ENCODE measurements at regions not wholly inside any gene's neighbourhood (a gene's known extent, or its start where the extent isn't known, plus 50 kb on each side); places are given as distances from the start of the nearest gene placed in this dataset.
"Not testable (repeated sequence)": the region's sequence is repeated elsewhere in the genome, so short reads cannot be mapped to it uniquely, and the experiment has no call there.

DNA sequence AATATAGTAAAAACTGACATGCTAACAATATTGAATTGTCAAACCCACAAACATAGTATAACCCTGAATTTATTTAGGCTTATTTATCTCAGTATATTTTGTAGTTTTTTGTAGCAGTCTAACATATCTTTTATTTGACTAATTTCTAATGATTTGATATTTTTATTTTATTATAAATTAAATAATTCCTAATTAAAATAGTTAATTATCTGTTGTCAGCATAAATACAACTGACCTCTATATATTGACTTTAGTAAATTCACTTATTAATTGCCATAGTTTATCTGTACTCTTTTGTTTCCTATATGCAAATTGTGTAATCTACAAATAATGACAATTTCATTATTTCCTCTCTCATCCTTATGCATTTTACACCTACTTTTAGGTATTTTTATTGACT lies 215.1 kb upstream of the KIF2A start:
- Histone ChIP-seq H3K27me3 (ENCODE audit: insufficient read depth, low read length, poor library complexity, severe bottlenecking) (no peaks in the 10 kb centered on the region), H3K4me1 (ENCODE audit: insufficient read depth, low read length) (no peaks in the 10 kb centered on the region), H3K9me3 (ENCODE audit: low read length) (no peaks in the 10 kb centered on the region), H3K4me3 (ENCODE audit: low read length) (no peak overlapping the region), H3K36me3 (ENCODE audit: insufficient read depth, low read length) (no peaks in the 10 kb centered on the region), H3K27ac (ENCODE audit: low read depth, low read length) (no peak overlapping the region)
- Mint-ChIP-seq H3K4me3 (no peak overlapping the region), H3K27ac (no peak overlapping the region), H3K4me1 (peaks cover 7 to 17% (median 16%) of the 10 kb centered on the region in 3 donors), H3K9me3 (peaks cover 0 to 3% (median 0%) of the 10 kb centered on the region in 5 donors), H3K27me3 (peaks cover 7 to 16% of the 10 kb centered on the region in 2 donors), H3K36me3 (no peaks in the 10 kb centered on the region)
- DNase-seq, result no peak
- ChIA-PET CTCF (no interaction called here), POLR2A (no interaction called here)

DNA sequence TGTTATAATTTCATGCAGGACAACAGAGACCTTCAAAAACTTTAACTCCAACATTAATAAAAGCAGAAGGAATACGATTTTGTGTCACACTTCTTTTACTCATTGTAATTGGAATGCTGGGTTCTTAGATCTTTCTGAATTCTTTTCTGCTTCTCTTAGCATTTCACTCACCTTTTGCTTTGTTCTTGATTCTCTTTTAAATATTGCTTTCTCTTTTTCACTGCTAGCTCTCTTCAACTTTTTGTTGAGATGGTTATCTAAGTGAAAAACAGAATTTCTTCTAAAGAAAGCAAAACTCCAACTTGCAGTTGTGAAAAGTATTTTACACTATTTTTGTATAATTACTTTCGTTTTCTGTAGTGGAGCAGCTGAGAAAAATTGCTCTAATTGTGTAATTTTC lies 212.6 kb upstream of the KIF2A start:
- H3K27me3 ChIP-seq (ENCODE audit: insufficient read depth, low read length, poor library complexity, severe bottlenecking), result no peaks in the 10 kb centered on the region
- H3K36me3 ChIP-seq (ENCODE audit: insufficient read depth, low read length), result no peaks in the 10 kb centered on the region
- no peaks in the 10 kb centered on the region for H3K9me3 ChIP-seq (ENCODE audit: low read length)
- H3K27ac ChIP-seq (ENCODE audit: low read depth, low read length), result no peak overlapping the region
- H3K4me3 ChIP-seq (ENCODE audit: low read length), result no peak overlapping the region
- Mint-ChIP-seq H3K27me3 (peaks cover 7 to 16% of the 10 kb centered on the region in 2 donors), H3K27ac (no peak overlapping the region), H3K4me1 (peaks cover 7 to 17% (median 16%) of the 10 kb centered on the region in 3 donors), H3K36me3 (no peaks in the 10 kb centered on the region), H3K4me3 (peak overlapping the region in 3 of 7 donors; percentile 3 to 83 (median 69)), H3K9me3 (peaks cover 0 to 4% (median 0%) of the 10 kb centered on the region in 5 donors)
- ChIA-PET CTCF (no interaction called here), POLR2A (no interaction called here)
- no peaks in the 10 kb centered on the region for H3K4me1 ChIP-seq (ENCODE audit: insufficient read depth, low read length)
- no peak for DNase-seq

DNA sequence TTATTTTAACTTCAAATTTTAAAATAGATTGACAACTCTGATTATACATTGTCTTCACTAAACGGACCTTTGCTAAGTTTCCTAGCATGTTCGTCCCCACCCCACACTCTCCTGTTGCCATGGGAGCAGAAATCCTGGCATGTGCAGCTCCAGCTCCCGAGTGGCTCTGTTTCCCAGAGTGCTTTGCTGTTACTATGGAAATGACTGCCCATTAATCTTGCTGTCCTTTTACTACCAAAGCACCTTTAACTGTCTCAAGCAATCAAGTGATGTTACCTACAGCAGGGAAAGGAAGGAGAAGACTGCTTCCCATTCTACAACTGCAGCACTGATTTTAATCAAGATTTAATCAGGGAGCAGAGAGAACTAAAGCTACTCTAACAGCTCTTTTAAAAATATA lies 212.0 kb upstream of the KIF2A start:
- ChIA-PET CTCF (no interaction called here), POLR2A (no interaction called here)
- no peaks in the 10 kb centered on the region for H3K36me3 Mint-ChIP-seq
- Histone ChIP-seq H3K27me3 (ENCODE audit: insufficient read depth, low read length, poor library complexity, severe bottlenecking) (no peaks in the 10 kb centered on the region), H3K27ac (ENCODE audit: low read depth, low read length) (no peak overlapping the region), H3K36me3 (ENCODE audit: insufficient read depth, low read length) (no peaks in the 10 kb centered on the region), H3K4me1 (ENCODE audit: insufficient read depth, low read length) (no peaks in the 10 kb centered on the region), H3K9me3 (ENCODE audit: low read length) (no peaks in the 10 kb centered on the region), H3K4me3 (ENCODE audit: low read length) (no peak overlapping the region)
- peaks cover 7 to 16% of the 10 kb centered on the region in 2 donors for H3K27me3 Mint-ChIP-seq
- H3K27ac Mint-ChIP-seq, result peak overlapping the region in 1 of 8 donors; percentile 14
- H3K9me3 Mint-ChIP-seq, result peaks cover 0 to 5% (median 0%) of the 10 kb centered on the region in 5 donors
- peak overlapping the region in 6 of 7 donors; percentile 16 to 83 (median 46) for H3K4me3 Mint-ChIP-seq
- peaks cover 7 to 17% (median 16%) of the 10 kb centered on the region in 3 donors for H3K4me1 Mint-ChIP-seq
- no peak for DNase-seq

DNA sequence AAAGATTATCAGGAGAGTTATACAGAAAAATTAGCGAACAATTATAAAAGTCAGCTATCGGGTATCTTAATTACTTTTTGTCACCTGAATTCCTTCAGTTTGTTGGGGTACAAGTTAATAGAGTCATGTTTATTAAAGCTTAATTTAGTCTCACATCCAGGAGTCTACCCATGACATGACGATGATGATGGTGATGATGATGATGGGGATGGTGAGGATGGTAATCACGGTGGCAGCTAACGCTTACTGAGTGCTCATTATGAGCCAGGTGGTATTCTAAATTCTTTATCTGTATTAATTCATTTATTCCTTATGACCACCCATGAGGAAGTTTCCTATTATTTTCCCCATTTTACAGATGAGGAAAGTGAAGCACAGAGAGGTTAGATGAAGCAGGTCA lies 208.6 kb upstream of the KIF2A start:
- Mint-ChIP-seq H3K4me1 (peaks cover 7 to 17% (median 16%) of the 10 kb centered on the region in 3 donors), H3K27me3 (peaks cover 8 to 10% of the 10 kb centered on the region in 2 donors), H3K27ac (no peak overlapping the region), H3K36me3 (no peaks in the 10 kb centered on the region), H3K4me3 (no peak overlapping the region), H3K9me3 (peaks cover 0 to 4% (median 0%) of the 10 kb centered on the region in 5 donors)
- no peaks in the 10 kb centered on the region for H3K9me3 ChIP-seq (ENCODE audit: low read length)
- H3K4me1 ChIP-seq (ENCODE audit: insufficient read depth, low read length), result no peaks in the 10 kb centered on the region
- H3K36me3 ChIP-seq (ENCODE audit: insufficient read depth, low read length), result no peaks in the 10 kb centered on the region
- ChIA-PET CTCF (no interaction called here), POLR2A (no interaction called here)
- DNase-seq, result no peak
- H3K27ac ChIP-seq (ENCODE audit: low read depth, low read length), result no peak overlapping the region
- no peak overlapping the region for H3K4me3 ChIP-seq (ENCODE audit: low read length)
- H3K27me3 ChIP-seq (ENCODE audit: insufficient read depth, low read length, poor library complexity, severe bottlenecking), result no peaks in the 10 kb centered on the region

DNA sequence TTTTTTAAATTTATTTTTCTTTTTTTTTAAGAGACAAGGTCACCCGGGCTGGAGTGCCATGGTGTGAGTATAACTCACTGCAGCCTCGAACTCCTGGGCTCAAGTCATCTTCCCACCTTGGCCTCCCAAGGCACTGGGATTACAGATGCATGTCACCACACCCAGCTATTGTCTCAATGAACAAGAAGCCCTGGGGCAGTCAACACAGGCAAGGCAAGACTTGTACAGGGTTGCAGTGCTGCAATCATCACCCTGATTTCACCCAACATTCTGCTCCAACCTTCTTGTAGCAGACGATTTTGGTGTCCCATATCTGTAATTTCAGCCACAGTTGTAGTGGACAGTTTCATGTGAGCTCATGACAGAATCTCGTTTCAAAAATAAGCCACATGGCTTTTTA lies 205.8 kb upstream of the KIF2A start:
- Histone ChIP-seq H3K27me3 (ENCODE audit: insufficient read depth, low read length, poor library complexity, severe bottlenecking) (no peaks in the 10 kb centered on the region), H3K9me3 (ENCODE audit: low read length) (no peaks in the 10 kb centered on the region), H3K4me3 (ENCODE audit: low read length) (no peak overlapping the region), H3K27ac (ENCODE audit: low read depth, low read length) (no peak overlapping the region), H3K4me1 (ENCODE audit: insufficient read depth, low read length) (no peaks in the 10 kb centered on the region), H3K36me3 (ENCODE audit: insufficient read depth, low read length) (no peaks in the 10 kb centered on the region)
- no peak overlapping the region for H3K27ac Mint-ChIP-seq
- H3K4me1 Mint-ChIP-seq, result no peaks in the 10 kb centered on the region
- CTCF ChIA-PET, result no interaction called here
- no peak for DNase-seq
- H3K4me3 Mint-ChIP-seq, result no peak overlapping the region
- peaks cover 0 to 14% of the 10 kb centered on the region in 2 donors for H3K27me3 Mint-ChIP-seq
- POLR2A ChIA-PET, result no interaction called here
- peaks cover 0 to 4% (median 0%) of the 10 kb centered on the region in 5 donors for H3K9me3 Mint-ChIP-seq
- H3K36me3 Mint-ChIP-seq, result no peaks in the 10 kb centered on the region

DNA sequence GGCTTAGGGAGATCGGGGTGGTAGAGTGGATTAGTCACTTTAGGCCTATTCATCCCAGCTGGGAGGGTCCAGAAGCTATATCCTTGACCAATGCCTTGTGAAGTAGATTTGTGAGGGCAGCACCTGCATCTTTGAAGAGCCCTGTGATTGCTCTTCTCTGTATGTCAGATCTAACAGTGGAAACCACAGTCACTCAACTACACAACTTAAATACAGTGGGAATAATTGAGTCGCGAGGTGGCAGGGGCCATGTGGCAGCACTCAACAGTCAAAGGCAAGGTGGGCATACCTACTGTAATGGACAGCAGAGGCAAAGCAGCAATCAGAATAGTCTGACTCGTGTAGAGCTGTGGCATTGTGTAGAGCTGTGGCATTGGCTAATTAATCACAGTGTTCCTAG lies 202.1 kb upstream of the KIF2A start:
- DNase-seq, H3K27me3 Mint-ChIP-seq: not testable (repeated sequence)

DNA sequence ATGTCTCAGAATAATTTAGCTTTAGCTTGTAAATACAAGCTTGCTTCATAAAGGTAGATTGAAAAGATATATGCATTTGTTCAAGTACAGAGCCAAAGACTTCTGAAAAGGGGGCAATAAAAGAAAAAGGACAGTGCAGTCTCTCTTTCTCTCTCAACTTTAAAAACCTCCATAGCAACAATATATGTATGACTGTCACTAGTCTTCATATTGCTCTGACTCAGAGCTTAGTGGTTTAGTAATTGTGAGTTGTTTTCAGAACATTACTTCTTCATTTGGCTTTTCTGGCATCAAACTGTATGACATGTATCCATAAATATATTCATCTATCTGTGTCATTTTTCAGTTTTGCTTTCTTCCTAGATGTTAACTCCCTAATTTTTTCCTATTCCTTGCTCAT lies 194.6 kb upstream of the KIF2A start:
- no peak overlapping the region for H3K27ac Mint-ChIP-seq
- DNase-seq, result no peak
- no peak overlapping the region for H3K4me3 ChIP-seq (ENCODE audit: low read length)
- no peak overlapping the region for H3K4me3 Mint-ChIP-seq
- H3K36me3 Mint-ChIP-seq, result no peaks in the 10 kb centered on the region
- H3K27ac ChIP-seq (ENCODE audit: low read depth, low read length), result no peak overlapping the region
- H3K9me3 ChIP-seq (ENCODE audit: low read length), result no peaks in the 10 kb centered on the region
- H3K27me3 ChIP-seq (ENCODE audit: insufficient read depth, low read length, poor library complexity, severe bottlenecking), result no peaks in the 10 kb centered on the region
- CTCF ChIA-PET, result no interaction called here
- no peaks in the 10 kb centered on the region for H3K36me3 ChIP-seq (ENCODE audit: insufficient read depth, low read length)
- no peaks in the 10 kb centered on the region for H3K9me3 Mint-ChIP-seq
- H3K4me1 ChIP-seq (ENCODE audit: insufficient read depth, low read length), result no peaks in the 10 kb centered on the region
- POLR2A ChIA-PET, result no interaction called here
- no peaks in the 10 kb centered on the region for H3K4me1 Mint-ChIP-seq
- peaks cover 2 to 13% of the 10 kb centered on the region in 2 donors for H3K27me3 Mint-ChIP-seq

More for the DNA sequence above, 202.1 kb upstream of the KIF2A start:
- H3K9me3 Mint-ChIP-seq; H3K36me3 Mint-ChIP-seq; H3K4me3 ChIP-seq (ENCODE audit: low read length); H3K27ac ChIP-seq (ENCODE audit: low read depth, low read length); H3K27me3 ChIP-seq (ENCODE audit: insufficient read depth, low read length, poor library complexity, severe bottlenecking); H3K4me3 Mint-ChIP-seq; H3K36me3 ChIP-seq (ENCODE audit: insufficient read depth, low read length); POLR2A ChIA-PET; H3K9me3 ChIP-seq (ENCODE audit: low read length); H3K4me1 ChIP-seq (ENCODE audit: insufficient read depth, low read length); H3K4me1 Mint-ChIP-seq: not testable (repeated sequence)
- CTCF ChIA-PET, result interaction anchor here (1.0 kb wide), 1 partner anchor 11 kb away, joined by 3 read pairs; no protein-coding TSS in a partner anchor
- H3K27ac Mint-ChIP-seq, result peak overlapping the region in 1 of 8 donors; percentile 21

DNA sequence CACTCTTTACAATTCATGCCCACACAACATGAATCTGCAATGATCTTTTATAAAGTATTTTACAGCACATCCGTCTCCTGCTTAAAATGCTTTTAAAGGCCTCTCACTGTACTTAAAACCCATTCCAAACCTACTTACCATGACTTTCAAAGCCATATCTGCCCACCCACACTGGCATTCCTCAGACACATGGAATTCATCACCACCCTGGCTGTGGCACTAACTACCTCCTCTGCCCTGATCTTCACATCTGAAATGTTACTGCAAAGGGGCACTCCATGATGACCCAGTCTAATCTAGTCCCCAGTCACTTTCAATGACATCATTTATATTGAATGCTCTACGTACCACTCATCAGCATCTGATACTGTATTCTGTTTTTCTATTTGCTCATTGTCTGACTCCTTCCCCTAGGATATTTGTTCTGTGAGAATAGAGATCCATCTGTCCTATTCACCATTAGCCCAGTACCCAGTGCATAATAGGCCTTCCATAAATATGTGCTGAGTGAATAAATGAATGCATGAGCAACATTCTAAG lies 193.2 kb upstream of the KIF2A start:
- no peak for DNase-seq
- Histone ChIP-seq H3K4me1 (ENCODE audit: insufficient read depth, low read length) (no peaks in the 10 kb centered on the region), H3K27ac (ENCODE audit: low read depth, low read length) (no peak overlapping the region), H3K36me3 (ENCODE audit: insufficient read depth, low read length) (no peaks in the 10 kb centered on the region), H3K4me3 (ENCODE audit: low read length) (no peak overlapping the region), H3K9me3 (ENCODE audit: low read length) (no peaks in the 10 kb centered on the region), H3K27me3 (ENCODE audit: insufficient read depth, low read length, poor library complexity, severe bottlenecking) (no peaks in the 10 kb centered on the region)
- Mint-ChIP-seq H3K9me3 (no peaks in the 10 kb centered on the region), H3K27me3 (peaks cover 2 to 19% of the 10 kb centered on the region in 2 donors), H3K4me3 (no peak overlapping the region), H3K4me1 (no peaks in the 10 kb centered on the region), H3K36me3 (no peaks in the 10 kb centered on the region), H3K27ac (no peak overlapping the region)
- ChIA-PET CTCF (no interaction called here), POLR2A (no interaction called here)
